ENCODE measurements at regions not wholly inside any gene's neighbourhood (a gene's known extent, or its start where the extent isn't known, plus 50 kb on each side); places are given as distances from the start of the nearest gene placed in this dataset.

DNA sequence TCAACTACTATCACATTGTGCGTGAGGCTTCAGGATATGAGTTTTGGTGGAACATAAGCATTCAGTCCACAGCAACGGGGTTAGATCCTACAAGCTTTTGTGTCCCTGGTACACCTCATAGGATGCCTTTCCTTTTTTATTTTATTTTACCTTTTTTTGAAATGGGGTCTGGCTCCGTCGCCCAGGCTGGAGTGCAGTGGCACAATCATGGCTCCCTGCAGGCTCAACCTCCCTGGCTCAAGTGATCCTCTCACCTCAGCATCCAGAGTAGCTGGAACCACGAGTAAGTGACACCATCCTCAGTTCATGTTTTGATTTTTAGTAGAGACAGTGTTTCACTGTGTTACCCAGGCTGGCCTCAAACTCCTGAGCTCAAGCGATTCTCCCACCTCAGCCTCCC, 86.0 kb upstream of the RAI14 start:
- no peak for DNase-seq

- no peak for DNase-seq
Measured at GRCh38 chr5:34570721-34571676, 85.1 kb upstream of the RAI14 start.

DNA sequence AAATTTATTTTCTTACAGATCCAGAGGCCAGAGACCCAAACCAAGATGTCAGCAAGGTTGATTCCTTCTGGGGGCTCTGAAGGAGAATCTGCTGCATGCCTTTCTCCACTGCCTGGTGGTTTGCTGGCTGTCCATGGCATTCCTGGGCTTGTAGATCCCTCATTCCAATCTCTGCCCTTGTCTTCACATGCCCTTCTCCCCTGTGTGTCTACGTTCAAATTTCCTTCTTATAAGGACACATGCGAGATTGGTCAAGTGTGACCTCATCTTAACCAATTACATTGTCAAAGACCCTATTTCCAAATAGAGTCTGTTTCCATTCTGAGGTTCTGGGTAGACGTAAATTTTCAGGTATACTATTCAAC, 84.5 kb upstream of the RAI14 start:
- no peak for DNase-seq

GRCh38 chr5:34574936-34575467, 81.1 kb upstream of the RAI14 start:
- DNase-seq: no peak

DNA sequence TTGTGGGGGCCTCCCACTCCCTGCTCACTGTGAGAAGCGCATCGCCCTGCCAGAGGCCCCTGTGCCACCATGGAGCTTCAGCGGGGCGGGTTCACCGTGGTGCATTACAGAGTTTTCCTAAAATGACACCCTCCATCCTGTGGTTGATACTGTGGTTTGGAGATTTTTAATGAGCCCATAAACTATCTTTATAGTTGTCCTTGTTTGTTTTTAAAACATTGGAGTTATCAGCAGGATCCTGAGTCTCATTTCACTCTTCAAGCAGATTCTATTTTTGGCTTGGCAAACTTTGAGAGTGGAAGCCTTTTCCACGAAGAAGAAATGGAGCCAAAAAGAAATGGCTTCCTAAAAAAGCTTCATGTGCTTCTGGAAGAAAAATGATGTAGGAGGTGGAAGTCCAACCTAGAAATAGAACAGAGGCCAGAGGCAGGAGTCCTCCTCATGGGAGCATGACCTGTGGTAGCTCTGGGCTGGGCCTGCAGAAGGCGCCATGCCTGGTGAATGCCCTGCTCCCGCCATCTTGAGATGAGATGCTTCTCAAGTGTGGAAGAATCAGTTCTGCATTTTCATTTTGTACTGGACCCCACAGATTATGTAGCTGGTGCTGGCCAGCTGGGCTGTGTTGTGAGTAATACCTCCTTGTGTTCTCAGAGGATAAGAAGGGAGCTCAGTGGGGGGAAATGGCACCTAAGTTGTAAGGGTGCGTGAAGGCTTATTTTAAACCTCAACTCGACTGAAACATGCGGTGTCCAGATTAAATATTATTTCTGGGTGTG, 79.0 kb upstream of the RAI14 start:
- DNase-seq: no peak

- DNase-seq: no peak
Measured at GRCh38 chr5:34578962-34579361, 77.2 kb upstream of the RAI14 start.

DNA sequence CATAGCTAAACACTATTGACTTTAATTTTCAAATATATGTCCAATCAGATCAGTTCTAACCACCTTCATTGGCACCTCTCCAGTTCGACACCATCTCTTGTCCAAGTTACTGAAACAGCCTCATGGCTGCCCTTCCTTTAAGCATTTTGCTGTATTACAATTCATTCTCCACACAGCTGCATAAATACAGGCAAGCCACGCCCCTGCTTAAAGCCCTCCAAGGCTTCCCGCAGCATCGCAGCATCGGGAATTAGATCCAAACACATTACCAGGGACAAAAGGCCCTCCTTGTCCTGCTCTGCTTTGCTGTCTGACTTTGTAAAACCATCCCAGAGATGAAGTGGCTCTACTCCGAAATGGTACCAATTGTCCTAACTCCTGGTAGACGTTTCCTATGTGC, 75.1 kb upstream of the RAI14 start:
- no peak for DNase-seq

DNA sequence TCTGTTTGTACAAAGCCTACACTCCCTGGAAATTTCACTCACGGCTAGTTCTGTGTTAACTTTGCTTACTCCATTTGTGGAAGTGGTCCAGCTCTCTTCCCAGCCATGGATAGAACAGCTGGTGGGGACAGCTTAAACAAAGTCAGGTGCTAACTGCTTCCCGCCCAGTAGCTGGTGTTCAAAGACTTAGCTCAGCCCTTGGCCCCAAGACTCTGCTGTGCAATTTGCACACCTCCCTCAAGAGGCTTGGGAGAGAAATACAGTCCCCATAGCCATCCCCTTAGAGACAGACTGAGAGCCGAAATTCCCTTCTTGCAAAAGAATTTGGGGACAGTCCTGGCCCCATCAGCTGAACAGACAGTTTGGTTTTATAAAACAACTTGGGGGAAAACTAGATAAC, 73.8 kb upstream of the RAI14 start:
- no peak for DNase-seq

DNA sequence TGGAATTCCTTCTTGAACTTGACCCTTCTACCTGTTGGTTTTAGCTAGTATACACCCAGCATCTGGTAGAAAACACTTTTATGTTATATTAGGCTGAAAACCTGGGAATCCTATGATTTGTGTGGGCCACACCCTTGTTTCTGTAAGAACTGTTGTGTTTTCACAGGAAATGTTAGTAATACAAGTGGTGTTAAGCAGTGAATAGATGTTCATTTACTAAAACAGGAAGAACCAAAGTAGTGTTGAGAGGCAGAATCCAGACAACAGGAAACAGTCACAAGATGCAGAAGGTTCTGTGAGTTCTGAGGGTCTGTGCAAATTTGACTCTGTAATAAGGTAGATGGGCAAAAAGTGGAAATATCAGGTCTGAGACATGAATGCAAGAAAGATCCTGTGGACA, 73.0 kb upstream of the RAI14 start:
- no peak for DNase-seq

GRCh38 chr5:34584165-34584564, 72.0 kb upstream of the RAI14 start:
- DNase-seq: no peak

GRCh38 chr5:34585601-34586104, 70.5 kb upstream of the RAI14 start:
- DNase-seq: no peak

DNA sequence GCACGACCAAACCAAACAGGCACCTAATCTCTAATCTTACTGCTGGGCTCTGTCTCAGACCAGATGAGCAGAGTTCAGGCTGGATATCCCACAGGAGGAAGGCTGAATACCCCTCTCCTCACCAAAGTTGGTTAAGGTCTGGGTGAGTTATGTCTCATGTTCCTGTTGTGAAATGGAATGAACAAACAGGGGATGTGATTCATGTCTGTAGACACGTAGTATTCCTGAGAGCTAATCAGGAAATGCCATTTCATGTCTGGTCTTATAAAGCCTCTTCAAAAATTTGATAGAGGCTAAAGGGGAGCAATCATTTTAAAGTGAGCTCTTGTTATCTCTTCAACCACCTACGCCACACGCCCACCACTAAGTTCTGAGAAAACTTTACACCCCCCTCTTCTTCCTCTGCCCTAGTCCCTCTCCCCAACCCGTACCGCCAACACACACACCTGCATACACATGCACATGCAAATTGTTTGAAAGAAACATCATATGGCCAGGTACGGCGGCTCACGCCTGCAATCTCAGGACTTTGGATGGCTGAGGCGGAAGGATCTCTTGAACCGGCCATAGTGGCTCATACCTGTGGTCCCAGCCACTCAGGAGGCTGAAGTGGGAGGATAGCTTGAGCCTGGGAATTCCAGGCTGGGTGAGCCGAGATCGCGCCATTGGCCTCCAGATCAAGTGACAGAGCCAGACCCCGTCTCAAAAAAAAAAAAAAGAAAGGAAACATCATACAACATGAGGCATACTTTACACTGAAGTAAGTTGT, 69.8 kb upstream of the RAI14 start:
- DNase-seq: no peak

- no peak for DNase-seq
Measured at GRCh38 chr5:34587355-34588241, 68.5 kb upstream of the RAI14 start.

GRCh38 chr5:34589832-34590231, 66.3 kb upstream of the RAI14 start:
- no peak for DNase-seq

GRCh38 chr5:34591723-34592122, 64.4 kb upstream of the RAI14 start:
- DNase-seq: no peak

DNA sequence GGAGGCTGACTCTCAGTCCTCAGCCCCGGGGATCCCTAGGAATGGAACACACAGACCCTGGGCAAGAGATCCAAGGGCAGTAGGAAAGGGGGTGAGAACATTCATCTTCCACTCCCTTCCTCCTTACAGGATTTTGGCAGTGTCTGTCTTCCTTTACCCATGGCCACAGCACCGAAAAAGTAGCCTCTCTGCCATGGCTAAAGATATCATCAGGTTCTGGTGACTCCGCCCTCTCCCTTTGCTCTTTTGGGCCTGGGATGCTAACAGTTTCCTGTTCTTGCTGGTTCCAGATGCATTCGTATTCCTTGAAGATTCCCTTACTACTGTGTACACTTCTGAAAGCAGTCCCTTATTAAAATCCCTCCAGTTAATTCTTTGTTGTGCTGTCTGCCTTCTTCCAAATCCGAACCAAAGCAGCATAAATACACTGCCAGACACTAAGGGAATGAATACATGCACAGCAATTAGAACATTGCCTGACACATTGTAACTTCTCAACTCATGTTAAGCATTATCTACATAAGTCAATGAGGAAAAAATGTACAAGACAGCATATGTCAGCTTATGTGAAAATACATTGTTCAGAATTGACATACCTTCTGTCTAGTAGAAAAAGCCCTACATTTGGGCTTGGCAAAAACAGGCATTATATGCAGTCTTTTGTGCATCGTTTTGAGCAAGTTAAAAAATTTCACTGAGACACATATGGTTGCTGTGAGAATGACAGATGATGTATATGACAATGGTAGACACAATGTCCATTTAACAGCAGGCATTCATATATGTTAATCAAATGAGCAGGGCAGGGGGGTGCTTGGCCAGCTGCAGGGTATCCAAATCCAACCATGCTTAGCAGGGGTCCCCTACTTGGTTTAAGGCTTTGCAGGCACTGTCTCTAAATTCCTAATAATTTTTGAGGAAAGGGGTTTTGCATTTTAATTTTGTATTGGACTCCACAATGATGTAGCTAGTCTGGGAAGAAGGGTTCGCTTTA, 58.8 kb upstream of the RAI14 start:
- no peak for DNase-seq

GRCh38 chr5:34598177-34598794, 57.8 kb upstream of the RAI14 start:
- DNase-seq: no peak

DNA sequence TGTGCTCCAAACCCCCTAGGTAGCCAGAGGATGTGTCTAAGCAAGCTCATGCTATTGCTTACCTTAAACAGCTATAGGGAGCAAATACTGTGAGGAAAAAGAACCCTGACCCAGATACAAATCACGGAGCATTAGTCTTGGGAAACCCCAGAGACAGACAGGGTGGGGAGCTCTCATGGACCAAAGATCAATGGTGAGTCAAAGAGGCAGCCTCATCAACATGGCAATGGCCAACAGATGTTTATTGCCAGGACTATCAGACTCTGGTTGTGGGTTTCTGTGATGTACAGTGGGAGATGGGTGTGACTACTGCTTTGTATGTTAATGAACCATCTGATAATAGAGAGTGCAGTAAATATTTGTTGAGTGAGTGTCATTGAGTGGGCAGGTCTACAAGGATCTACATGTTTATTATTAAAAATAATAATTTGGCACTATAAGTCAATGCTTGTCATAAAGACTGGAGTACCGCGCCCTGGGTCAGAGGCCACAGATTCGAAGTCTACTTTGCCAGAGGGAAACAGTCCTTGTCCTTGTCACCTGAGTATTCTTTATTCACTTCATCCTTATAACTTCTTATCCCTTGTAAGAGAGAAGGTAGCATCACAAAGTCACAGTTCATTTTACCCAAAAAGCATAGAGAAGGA, 56.5 kb upstream of the RAI14 start:
- no peak for DNase-seq

DNA sequence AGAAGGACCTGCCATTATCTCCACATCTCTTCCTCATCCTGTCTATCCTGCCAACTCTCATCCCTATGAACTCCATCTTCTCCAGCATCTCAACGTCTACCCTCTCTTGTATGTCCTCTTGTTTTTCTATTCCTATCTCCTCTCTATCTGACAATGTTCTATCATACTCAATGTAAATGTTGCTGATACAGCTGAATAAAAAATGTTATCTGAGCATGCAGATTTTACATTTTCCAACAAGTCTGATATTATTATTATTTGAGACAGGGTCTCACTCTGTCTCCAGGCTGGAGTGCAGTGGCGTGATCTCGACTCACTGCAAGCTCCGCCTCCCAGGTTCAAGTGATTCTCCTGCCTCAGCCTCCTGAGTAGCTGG, 56.0 kb upstream of the RAI14 start:
- no peak for DNase-seq

GRCh38 chr5:34603378-34603777, 52.8 kb upstream of the RAI14 start:
- no peak for DNase-seq

All from NCI-H2029 treated with DMSO at 0.1 percent for 48 hours (cell line).